ENCODE measurements at regions not wholly inside any gene's neighbourhood (a gene's known extent, or its start where the extent isn't known, plus 50 kb on each side); places are given as distances from the start of the nearest gene placed in this dataset.

GRCh38 chr5:103909391-103909790, 346.8 kb upstream of the NUDT12 start:
- POLR2A ChIA-PET, result no interaction called here
- TF ChIP-seq CTCF (IDR thresholded peaks at IDR 0.05; ENCODE audit: insufficient read depth, low read length, missing control alignments), result no peak
- no peak for DNase-seq (ENCODE audit: low read depth, low spot score)
- H3K4me3 ChIP-seq (ENCODE audit: low read depth, low read length), result no peak overlapping the region
- CTCF ChIA-PET, result no interaction called here

- TF ChIP-seq CTCF (IDR thresholded peaks at IDR 0.05; ENCODE audit: insufficient read depth, low read length, missing control alignments), result no peak
- ChIA-PET POLR2A (no interaction called here), CTCF (interaction anchor here (0.6 kb wide), 1 partner anchor 13 kb away, joined by 3 read pairs; no protein-coding TSS in a partner anchor)
- DNase-seq (ENCODE audit: low read depth, low spot score), result no peak
- no peak overlapping the region for H3K4me3 ChIP-seq (ENCODE audit: low read depth, low read length)
These were observed 345.9 kb upstream of the NUDT12 start for GRCh38 chr5:103908336-103909080.

- H3K4me3 ChIP-seq (ENCODE audit: low read depth, low read length), result no peak overlapping the region
- CTCF ChIA-PET, result interaction anchor here (1.3 kb wide), 1 partner anchor 9 kb away, joined by 3 read pairs; no protein-coding TSS in a partner anchor
These were observed 344.4 kb upstream of the NUDT12 start for GRCh38 chr5:103907001-103907400.

GRCh38 chr5:103904651-103905050, 342.1 kb upstream of the NUDT12 start:
- DNase-seq (ENCODE audit: low read depth, low spot score), result no peak
- H3K4me3 ChIP-seq (ENCODE audit: low read depth, low read length), result no peak overlapping the region
- no peak for TF ChIP-seq CTCF (IDR thresholded peaks at IDR 0.05; ENCODE audit: insufficient read depth, low read length, missing control alignments)
- ChIA-PET CTCF (no interaction called here), POLR2A (no interaction called here)

More at GRCh38 chr5:103907001-103907400, 344.4 kb upstream of the NUDT12 start:
- POLR2A ChIA-PET, result no interaction called here
- DNase-seq (ENCODE audit: low read depth, low spot score), result no peak
- no peak for TF ChIP-seq CTCF (IDR thresholded peaks at IDR 0.05; ENCODE audit: insufficient read depth, low read length, missing control alignments)

- H3K4me3 ChIP-seq (ENCODE audit: low read depth, low read length), result no peak overlapping the region
- TF ChIP-seq CTCF (IDR thresholded peaks at IDR 0.05; ENCODE audit: insufficient read depth, low read length, missing control alignments), result no peak
- ChIA-PET CTCF (no interaction called here), POLR2A (no interaction called here)
- DNase-seq (ENCODE audit: low read depth, low spot score), result no peak
These were observed 340.3 kb upstream of the NUDT12 start for GRCh38 chr5:103902893-103903292.

- ChIA-PET CTCF (no interaction called here), POLR2A (no interaction called here)
- H3K4me3 ChIP-seq (ENCODE audit: low read depth, low read length), result no peak overlapping the region
- TF ChIP-seq CTCF (IDR thresholded peaks at IDR 0.05; ENCODE audit: insufficient read depth, low read length, missing control alignments), result no peak
- peak; percentile 33 for DNase-seq (ENCODE audit: low read depth, low spot score)
These were observed 339.3 kb upstream of the NUDT12 start for GRCh38 chr5:103901885-103902284.
